HT1080 (cell line): ENCODE measurements at regions not wholly inside any gene's neighbourhood (a gene's known extent, or its start where the extent isn't known, plus 50 kb on each side); places are given as distances from the start of the nearest gene placed in this dataset.

ENCODE experiments used
- DNase-seq: peaks from one replicate; pipeline ENCODE4 v3.0.0-alpha.2; 2015; ENCODE audit warnings: low read depth

DNA sequence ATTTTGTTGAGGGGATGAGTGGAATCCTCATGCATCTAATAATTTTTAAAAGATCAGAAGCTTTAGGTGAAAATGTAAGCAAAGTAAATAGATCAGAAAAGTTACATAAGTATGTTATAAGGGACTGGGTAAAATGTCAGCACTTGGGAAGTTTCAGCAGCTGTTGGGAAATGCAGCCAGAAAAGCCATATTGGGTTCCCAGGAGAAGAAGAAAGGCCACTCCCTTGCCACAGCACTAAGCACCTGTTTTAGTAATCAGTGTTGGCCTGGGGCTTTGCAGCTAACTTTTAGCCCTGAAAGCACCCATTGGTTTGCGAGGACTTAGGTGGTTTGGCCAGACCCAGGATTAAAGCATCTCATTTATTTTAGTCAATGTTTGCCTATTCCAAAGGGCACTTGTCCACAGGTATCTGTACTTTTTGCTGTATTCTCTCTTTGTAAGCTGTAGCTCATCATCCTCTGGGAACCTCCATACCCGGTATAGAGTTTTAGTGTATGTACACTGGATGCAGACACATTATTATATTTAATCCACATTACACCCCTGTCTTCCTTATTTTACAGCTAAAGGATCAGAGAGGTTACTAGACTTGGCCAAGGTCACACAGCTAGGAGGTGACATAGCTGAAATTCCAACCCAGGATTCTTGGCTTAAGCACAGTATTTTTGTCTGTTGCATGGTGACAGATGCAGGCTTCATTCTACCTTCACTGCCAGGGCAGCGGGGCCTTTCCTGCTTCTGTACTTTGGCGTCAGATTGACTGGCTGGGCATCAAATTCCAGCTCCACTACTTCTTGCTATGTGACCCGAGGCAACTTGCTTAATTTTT, 127.7 kb upstream of the SESN3 start:
- DNase-seq = no peak

- DNase-seq = no peak
Measured at GRCh38 chr11:95354304-95354703, 123.3 kb upstream of the SESN3 start.

DNA sequence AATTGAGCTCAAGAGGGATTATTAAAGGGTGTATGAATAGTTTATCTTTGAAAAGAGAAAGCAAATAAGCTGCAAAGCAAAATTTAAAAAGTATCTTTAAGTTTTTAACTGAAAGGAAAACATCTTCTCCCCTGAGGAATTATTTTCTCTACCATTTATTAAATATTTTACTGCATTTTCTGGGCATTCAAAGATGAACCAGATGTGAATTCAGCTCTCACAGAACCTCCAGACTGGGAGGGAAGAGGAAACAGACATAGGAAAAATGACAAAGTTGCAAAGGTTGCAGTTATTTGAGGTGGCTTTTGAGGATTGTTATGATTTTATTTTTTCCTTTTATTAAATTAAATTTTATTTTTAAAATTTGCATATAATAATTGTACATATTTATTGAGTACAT, 122.7 kb upstream of the SESN3 start:
- no peak for DNase-seq

DNA sequence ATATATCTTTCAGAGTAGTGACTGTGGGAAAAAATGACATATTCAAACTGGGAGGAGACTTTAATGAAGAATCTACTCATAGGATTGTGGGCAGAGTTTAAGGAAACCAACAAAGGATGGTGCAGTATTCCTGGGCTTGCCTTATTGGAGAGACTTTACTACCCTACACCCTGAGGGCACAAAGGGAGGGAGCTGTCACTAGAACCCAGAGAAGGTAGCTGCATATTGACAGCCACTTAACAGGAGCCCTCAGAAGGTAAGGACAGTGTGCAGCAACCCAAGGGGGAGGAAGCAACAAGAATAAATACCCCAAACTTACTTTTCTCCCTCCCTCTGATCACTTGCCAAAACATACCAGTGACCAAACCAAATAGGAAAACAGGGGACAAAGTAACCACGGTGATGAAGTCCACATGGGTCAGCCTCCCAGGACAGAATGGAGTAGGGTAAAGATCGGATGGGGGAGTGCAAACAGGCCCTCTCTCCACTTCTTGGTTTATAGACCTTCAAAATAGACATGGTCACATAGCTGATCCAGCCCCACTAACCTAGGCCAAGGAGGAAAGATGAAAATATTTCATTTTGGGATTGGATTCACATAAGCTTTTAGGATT, 121.8 kb upstream of the SESN3 start:
- DNase-seq = no peak

DNA sequence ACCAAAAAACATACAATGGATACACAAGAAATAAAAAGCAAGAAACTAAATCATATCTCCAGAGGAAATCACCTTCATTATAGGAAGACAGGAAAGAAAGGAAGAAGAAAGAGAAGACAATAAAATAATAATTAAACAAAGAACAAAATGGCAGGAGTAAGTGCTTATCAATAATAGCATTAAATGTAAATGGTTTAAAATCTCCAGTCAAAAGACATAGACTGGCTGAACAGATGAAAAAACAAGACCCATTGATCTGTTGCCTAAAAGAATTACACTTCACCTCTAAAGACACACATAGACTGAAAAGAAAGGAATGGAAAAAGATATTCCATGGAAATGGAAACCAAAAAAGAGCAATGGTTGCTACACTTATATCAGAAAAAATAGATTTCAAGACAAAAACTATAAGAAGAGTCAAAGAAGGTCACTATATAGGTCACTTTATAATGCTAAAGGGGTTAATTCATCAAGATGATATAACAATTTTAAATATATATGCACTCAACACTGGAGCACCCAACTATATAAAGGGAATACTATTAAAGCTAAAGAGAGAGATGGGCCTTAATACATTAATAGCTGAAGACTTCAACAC, 118.4 kb upstream of the SESN3 start:
- no peak for DNase-seq

DNA sequence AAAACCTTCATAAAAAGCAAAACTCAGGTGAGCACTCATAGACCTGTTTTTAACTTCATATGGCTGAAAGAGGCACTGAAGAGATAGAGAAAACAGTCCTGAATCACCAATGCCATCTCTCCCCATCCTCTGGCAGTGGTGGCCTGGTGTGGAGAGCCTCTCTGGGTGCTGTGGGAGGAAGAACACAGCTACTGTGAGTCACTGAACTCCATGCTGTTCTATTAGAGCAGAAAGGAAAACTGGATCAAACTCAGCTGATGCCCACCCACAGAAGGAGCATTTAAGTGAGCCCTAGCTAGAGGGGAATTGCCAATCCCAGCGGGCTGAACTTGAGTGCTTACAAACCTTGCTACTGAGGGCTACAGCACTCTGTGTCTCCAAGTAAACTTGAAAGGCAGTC, 115.3 kb upstream of the SESN3 start:
- DNase-seq = no peak

DNA sequence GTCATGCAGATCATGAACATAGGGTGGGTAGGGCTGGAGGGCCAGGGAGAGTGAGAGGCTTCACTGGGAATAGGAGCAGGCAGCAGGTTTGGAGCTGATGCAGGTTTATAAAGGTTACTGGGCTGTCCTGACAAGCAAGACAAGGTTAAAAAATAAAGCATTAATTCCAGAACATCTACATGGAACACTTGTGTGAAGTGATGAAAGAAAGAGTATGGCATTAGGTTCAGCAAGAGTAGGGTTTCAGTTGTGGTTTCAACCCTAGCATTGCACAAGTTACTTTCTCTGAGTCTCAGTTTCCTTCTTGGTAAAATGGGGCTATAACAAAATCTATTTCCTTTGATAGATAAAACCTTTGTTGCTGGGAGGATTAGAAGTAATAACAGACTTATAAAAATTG, 114.6 kb upstream of the SESN3 start:
- DNase-seq = no peak

DNA sequence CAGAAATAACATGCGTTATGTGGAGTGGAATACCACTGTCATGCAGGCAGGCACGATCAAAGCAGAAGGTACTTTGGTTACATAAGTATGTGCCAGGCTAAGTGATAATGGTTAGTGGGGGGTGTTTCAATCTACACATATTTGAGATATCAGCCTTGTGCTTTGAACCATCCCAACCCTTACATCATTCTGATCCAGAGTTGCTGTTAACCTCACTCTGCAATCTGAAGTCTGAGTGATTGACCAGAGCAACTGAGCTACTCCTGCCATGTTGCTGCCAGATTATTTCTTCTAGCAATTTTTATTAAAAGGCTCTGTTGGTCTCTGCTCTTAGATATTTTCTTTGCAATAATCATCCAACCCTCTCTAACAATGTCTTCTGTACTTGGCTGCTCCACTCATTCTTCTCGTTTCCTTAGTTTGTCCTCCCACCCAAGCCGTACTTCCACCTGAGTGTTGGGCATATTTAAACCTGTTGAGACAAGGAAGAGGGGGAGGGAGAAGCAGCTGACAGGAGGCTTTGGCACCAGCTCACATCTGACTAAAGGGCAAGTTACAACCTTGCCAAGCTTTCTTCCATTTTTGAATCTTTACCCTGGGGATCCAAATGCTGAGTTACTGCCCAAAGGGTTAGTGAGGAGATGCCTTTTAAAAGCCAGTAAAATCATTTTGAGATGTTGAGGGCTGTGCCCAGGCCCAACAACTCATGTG, 114.1 kb upstream of the SESN3 start:
- DNase-seq = no peak

GRCh38 chr11:95341221-95341620, 110.2 kb upstream of the SESN3 start:
- peak; percentile 20 for DNase-seq

GRCh38 chr11:95339086-95339901, 108.3 kb upstream of the SESN3 start:
- DNase-seq = no peak

DNA sequence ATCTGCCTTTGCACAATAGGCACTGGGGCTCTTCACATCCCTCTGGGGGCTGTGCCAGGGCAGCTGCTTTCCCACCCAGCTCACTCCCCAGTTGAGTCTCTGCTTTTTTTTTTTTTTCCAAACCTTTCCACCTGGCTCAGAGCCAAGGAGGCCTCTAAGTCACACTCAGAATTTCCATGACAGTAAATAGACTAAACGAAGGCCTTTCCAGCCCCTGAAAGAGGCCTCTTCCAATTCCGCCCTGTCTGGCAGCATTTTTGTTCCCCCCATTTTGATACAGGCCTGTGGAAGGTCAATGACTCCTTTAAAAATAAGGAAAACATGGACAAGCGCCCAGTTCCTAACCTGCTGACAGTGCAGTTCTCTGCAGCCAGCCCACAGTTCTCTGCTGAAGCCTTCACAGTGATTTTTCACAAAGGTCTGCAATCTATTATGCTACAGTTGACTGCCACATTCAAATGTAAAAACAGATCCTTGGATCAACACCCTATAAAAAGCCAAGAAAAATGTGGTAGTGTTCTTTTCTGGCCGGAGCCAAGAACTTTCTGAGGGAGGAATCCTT, 107.5 kb upstream of the SESN3 start:
- no peak for DNase-seq

GRCh38 chr11:95337972-95338429, 107.0 kb upstream of the SESN3 start:
- DNase-seq = no peak

DNA sequence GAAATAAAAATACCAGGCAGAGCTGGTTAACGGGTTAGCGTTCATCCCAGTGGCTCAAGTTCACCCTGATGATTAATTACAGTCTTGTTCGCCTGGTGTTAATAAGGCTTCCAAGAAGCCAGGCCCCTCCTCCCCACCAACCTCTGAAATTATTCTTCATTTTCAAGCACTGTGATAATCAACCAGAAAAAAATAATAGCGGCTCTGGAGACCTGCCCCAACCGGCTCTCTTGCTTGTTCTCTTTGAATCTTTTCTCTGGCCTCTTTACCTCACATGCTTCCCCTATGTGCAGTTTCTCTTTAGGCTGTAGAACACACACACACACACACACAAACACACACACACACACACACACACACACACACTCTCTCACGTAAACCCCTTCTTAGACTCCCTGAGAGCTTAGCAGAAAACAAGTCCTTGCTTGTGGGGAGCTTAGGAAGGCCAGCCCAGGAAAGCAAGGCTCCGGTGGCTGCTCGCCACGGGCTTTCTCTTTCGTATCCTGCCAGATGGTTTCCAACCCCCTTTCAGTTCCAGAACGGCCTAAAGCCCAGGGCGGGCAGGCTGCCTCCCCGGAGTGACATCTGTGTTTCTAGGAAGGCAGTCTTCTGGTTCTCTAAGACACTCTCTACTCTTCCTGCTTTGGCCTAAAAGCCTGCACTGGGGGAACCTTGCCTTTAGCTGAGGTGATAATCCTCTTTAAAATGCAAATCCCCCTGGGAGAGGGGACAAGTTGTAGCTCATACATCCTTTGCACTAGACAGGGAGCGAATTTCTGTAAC, 106.4 kb upstream of the SESN3 start:
- no peak for DNase-seq

DNA sequence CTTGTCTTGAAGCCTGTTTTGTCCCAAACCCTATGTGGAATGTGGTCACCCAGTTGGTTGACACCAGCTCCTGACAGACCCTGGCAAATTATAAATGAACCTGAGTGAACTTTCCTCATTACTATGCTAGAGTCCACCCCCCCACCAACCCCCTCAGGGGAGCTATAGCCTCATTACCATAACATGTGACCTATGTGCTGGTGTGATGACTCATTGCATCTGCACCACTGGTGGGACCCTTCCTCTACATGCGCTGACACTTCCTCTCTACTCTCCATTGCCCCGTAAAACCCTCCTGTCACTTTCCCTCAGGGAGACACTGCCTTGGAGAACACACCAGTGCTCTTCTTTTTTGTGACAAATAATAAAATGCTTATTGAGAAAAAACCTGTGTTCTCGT, 105.0 kb upstream of the SESN3 start:
- no peak for DNase-seq

GRCh38 chr11:95331161-95331560, 100.2 kb upstream of the SESN3 start:
- no peak for DNase-seq

- no peak for DNase-seq
Measured at GRCh38 chr11:95330302-95330701, 99.3 kb upstream of the SESN3 start.

- no peak for DNase-seq
Measured at GRCh38 chr11:95327273-95327948, 96.4 kb upstream of the SESN3 start.

- no peak for DNase-seq
Measured at GRCh38 chr11:95325777-95326258, 94.8 kb upstream of the SESN3 start.

GRCh38 chr11:95324826-95325225, 93.8 kb upstream of the SESN3 start:
- DNase-seq = no peak
